GM04504 (cell line): ENCODE measurements at regions not wholly inside any gene's neighbourhood (a gene's known extent, or its start where the extent isn't known, plus 50 kb on each side); places are given as distances from the start of the nearest gene placed in this dataset.
A peak's percentile ranks its signal among the peaks of the same experiment; 100 is the strongest.
"Not testable (repeated sequence)": the region's sequence is repeated elsewhere in the genome, so short reads cannot be mapped to it uniquely, and the experiment has no call there.

Experiments used
- DNase-seq: peaks from one replicate; pipeline ENCODE4 v3.0.0-alpha.2; 2012; ENCODE audit warnings: low read depth

GRCh38 chr2:234694244-234695013 is 197.5 kb upstream of the ARL4C start:
- DNase-seq = peak; percentile 57

- DNase-seq = not testable (repeated sequence)
These were observed 196.9 kb upstream of the ARL4C start for GRCh38 chr2:234693681-234694190.

- not testable (repeated sequence) for DNase-seq
These were observed 196.3 kb upstream of the ARL4C start for GRCh38 chr2:234693191-234693590.

- DNase-seq = no peak
These were observed 195.4 kb upstream of the ARL4C start for GRCh38 chr2:234691968-234692955.

- DNase-seq = no peak
These were observed 194.3 kb upstream of the ARL4C start for GRCh38 chr2:234691214-234691575.

GRCh38 chr2:234690569-234691213 is 193.8 kb upstream of the ARL4C start:
- DNase-seq = peak; percentile 32

- DNase-seq = no peak
These were observed 193.1 kb upstream of the ARL4C start for GRCh38 chr2:234689911-234690379.

GRCh38 chr2:234687718-234688475 is 191.0 kb upstream of the ARL4C start:
- no peak for DNase-seq

GRCh38 chr2:234686088-234686890 is 189.4 kb upstream of the ARL4C start:
- DNase-seq = no peak

GRCh38 chr2:234684466-234684865 is 187.6 kb upstream of the ARL4C start:
- no peak for DNase-seq

- DNase-seq = no peak
These were observed 187.1 kb upstream of the ARL4C start for GRCh38 chr2:234683950-234684349.

- DNase-seq = no peak
These were observed 185.8 kb upstream of the ARL4C start for GRCh38 chr2:234682492-234683228.

- DNase-seq = no peak
These were observed 184.1 kb upstream of the ARL4C start for GRCh38 chr2:234680688-234681619.

GRCh38 chr2:234679741-234680687 is 183.1 kb upstream of the ARL4C start:
- DNase-seq = peak; percentile 94

- DNase-seq = no peak
These were observed 182.4 kb upstream of the ARL4C start for GRCh38 chr2:234679301-234679740.

- peak; percentile 81 for DNase-seq
These were observed 181.8 kb upstream of the ARL4C start for GRCh38 chr2:234678711-234679110.

- DNase-seq = no peak
These were observed 181.1 kb upstream of the ARL4C start for GRCh38 chr2:234677758-234678538.
